GM19240 (cell line): ENCODE measurements at regions not wholly inside any gene's neighbourhood (a gene's known extent, or its start where the extent isn't known, plus 50 kb on each side); places are given as distances from the start of the nearest gene placed in this dataset.

ENCODE experiments used
- DNase-seq: peaks from one replicate; pipeline ENCODE4 v3.0.0; 2011; ENCODE audit warnings: low spot score; ENCODE audit not compliant: insufficient read length

GRCh38 chr12:127678945-127679344 is 588.0 kb upstream of the TMEM132C start:
- DNase-seq, result no peak

DNA sequence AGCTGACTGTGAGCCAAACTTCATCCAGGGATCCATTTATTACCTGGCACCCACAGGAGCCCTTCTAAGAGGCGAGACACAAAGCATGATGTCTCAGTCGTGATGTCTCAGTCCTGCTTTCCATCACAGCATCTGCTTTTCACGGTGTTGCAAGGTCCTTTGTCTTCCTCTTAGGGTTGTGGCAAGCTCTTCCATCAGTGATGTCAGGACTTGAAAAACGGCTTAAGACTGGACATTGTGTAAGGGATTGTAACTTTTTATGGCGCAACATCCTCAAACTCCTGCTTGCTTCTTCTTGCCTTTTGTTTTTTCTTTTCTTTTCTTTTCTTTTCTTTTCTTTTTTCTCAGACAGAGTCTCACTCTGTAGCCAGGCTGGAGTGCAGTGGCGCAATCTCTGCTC is 586.5 kb upstream of the TMEM132C start:
- no peak for DNase-seq

DNA sequence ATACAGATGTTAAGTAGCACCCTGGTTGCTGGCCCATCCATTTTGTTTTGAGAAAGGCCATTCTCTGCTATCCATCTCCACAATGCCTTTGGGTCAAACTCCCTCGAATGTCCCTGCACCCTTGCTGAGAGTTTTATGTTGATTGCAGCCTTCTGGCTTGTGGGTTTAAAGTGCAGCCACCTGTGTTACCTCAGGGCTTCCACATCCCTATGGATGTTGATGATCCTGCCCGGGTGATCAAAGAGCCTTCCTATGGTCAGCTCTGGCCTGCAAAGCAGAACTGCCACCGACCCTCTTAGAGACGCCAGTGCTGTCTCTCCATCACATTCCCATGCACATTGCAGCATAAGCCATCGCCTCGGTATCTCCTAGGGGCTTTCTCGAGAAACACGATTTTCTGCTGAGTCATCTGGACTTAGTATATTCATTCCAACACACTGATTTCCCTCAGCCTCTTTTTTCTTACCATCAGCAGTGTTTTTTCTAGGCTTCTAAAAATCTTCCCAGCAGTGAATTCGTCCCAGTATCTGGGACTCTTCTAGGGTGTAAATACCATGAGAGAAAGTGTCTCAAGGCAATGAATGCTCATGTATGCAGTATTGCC is 585.7 kb upstream of the TMEM132C start:
- DNase-seq, result no peak

DNA sequence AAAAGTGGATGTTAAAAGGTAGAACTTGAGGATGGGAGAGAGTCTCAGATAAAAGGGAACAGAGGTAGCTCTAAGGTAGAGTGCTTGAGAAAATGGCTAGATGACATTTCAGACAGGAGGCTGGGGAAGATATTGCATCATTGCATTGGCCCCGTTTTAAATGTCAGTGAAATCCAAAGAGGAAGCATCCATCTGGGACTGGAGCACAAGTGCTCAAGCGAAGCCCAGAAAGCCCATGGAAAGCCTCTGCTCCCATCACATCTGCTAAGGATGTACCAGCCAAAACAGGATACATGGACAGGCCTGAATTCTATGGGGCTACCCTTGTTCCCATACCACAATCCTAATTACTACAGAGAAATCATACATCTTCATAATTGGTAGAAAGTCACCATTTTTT is 581.5 kb upstream of the TMEM132C start:
- DNase-seq, result no peak

GRCh38 chr12:127685931-127686330 is 581.0 kb upstream of the TMEM132C start:
- DNase-seq, result no peak

DNA sequence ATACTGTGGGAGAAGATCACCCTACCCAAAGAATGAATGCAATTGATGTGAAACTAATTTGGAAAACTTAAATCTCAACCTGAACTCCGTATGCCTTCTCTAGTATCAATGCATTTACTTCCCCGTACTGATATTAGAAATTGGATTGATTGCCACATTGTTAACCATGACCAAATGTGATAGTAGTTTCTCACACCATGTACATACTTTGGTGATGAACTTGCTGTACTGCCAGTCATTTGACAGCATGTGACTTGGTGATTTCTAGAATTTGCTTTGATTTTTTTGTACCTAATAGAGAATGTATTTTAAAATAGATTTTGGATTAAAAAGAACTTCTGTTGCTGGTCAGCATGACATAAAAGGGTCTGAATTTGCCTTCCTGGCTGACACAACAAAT is 579.8 kb upstream of the TMEM132C start:
- DNase-seq, result no peak

DNA sequence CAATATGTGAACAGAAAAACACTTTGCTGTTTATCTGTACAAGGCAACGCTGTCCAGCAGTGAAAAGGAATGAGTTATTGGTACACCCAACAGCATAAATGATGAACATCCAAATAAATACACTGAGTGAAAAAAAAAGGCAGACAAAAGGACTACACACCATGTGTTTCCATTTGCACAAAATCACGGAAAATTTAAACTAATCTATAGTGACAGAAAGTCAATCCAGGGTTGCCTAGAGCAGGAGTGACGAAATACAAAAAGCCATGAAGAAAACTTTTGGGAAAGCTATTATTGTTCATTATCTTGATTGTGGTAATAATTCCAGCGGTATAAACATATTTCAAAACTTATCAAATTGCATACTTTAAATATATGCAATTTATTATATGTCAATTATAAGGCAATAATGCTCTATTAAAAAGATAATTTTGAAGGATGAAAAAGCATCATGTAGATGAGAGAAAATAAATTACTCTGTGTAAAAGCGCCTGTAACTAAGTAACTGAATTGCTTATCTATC is 578.0 kb upstream of the TMEM132C start:
- DNase-seq, result no peak

DNA sequence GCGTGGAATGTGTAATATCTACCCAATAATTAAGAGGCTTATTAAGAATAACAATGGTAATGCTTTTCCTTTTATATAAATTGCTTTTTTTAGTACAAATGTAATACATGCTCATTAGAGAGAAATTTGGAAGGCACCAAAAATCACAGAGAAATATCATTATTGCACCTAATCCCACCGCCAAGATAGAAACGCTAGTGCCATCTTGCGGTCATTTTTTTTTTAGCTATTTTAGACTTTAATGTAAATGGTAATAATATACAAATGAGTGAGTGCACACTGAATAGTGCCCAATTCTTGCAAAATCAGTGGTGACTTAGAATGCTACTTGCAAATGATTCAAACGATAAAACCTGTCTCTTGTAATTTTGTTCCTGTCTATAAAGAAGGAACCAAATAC is 576.8 kb upstream of the TMEM132C start:
- no peak for DNase-seq

GRCh38 chr12:127696963-127697362 is 570.0 kb upstream of the TMEM132C start:
- no peak for DNase-seq

GRCh38 chr12:127703026-127703425 is 563.9 kb upstream of the TMEM132C start:
- DNase-seq, result no peak

- DNase-seq, result no peak
Observed at GRCh38 chr12:127711108-127711507, 555.9 kb upstream of the TMEM132C start.

GRCh38 chr12:127712561-127712960 is 554.4 kb upstream of the TMEM132C start:
- no peak for DNase-seq

DNA sequence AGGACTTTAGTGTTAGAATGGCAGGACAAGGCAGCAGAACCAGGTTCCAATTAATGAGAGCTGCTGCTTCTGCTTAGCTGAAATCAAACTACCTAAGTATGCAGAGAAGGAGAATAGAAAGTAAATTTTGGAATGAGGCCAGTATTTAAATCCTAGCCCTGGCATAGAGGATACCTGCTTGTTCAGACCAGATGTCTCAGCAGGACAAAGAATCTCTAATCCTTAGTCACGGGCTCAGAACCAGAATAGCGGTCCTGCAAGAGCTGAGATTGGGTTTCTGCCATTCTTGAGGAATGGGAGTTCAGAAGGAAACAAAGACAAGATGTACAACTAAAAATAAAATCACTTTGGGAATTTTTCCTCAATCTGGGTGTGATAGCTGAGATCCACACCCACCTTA is 550.8 kb upstream of the TMEM132C start:
- DNase-seq, result no peak

DNA sequence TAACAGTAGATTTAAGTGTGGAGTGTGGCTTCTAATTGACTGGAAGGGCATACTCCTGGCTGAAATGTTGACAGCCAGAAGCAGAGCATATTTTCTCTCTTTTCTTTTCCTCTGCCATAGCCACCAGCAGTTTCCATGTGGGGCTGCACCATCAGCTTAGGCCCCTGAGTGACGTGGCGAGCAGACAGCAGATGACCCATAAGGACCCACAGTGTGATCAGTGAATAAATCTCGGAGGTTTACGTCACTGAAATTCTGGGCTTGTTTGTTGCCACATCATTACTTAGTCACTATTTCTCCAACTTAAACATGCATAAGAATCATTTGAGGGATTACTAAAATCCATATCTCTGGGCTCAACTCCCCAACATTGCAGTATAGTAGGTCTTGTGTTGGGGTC is 549.7 kb upstream of the TMEM132C start:
- DNase-seq, result no peak

- DNase-seq, result no peak
Observed at GRCh38 chr12:127720334-127720733, 546.6 kb upstream of the TMEM132C start.

DNA sequence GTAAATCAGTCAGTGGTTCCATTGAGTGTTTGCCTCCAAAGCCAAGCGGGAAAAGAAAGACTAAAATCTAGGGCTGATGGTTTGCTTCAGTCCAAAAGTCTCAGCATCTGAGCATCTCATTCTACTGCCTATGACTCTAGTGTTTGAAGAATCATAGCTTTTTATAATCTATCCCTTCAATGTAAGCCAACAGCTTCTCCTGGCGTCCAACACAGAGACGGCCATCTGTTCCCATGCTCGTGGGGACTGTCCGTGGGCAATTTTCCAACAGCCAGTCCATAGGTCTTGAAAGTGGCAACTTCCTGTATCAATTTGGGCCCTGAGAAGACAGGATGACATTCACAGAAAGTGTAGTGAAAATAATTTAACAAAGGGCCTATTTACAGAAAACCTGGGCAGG is 544.4 kb upstream of the TMEM132C start:
- no peak for DNase-seq

- no peak for DNase-seq
Observed at GRCh38 chr12:127723251-127723650, 543.7 kb upstream of the TMEM132C start.

DNA sequence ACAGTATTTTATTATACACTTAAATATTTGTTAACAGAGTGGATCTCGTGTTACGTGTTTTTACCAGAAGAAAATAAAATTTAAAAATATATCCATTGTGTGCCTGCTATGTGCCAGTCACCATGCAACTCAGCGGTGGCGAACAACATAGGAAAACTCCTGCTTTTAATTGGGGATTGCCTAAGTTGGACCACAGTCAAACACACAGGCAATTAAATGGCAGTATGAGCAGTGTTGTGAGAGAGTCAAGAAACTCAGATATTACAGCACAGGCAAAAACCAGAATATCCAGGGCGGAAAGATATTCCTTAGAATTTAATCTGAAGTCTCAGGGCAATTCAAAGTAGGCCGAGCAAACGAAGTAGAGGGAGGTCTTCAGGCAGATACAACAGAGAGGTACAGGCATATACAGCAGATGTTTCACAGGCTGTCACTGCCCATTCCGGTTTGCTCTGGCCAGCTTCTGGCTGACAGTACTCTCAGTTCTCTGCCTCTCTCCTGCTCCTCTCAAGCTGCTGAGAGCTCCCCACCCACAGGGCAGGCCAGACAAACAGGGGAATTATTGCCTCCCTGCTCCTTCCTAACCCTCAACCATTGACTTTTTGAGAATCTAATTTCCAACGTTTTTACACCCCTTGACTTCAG is 540.2 kb upstream of the TMEM132C start:
- DNase-seq, result no peak

DNA sequence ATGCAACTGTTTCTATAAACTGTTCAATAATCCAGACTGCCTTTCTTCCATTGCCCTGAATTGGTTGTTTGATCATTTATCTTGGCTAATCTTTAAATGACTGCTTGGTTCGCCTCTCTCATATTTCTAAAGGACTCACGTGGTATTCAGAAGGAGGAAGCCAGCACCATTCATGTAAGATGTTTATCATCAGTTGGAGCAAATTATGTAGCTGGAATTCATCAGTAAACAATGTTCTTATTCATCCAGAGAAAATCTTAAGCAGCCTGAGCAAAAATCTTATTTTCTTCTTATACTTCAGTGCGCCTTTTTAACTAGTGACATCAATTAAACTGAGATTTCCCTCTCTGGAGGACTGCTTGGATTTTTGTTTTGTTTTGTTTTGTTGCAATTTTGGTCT is 538.7 kb upstream of the TMEM132C start:
- DNase-seq, result no peak

DNA sequence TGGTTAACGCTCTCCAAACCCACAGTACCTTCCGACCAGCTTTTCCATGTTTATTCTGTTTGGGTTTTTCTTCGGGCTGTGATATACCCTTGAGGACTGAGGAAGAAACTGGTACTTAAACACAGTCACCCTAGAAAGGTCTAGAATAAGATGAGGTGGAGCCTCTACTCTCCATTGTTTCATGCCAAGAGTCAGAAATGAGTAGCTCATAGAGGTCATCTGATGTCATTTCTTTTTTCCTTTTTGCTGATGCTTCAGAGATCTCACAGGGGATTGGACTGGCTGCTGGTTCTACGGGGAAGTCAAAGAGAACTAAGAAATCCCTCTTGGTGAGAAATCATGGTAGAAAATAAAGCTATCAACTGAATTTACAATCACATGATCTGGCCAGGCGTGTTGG is 538.2 kb upstream of the TMEM132C start:
- DNase-seq, result no peak

- DNase-seq, result no peak
Observed at GRCh38 chr12:127729381-127729780, 537.6 kb upstream of the TMEM132C start.

DNA sequence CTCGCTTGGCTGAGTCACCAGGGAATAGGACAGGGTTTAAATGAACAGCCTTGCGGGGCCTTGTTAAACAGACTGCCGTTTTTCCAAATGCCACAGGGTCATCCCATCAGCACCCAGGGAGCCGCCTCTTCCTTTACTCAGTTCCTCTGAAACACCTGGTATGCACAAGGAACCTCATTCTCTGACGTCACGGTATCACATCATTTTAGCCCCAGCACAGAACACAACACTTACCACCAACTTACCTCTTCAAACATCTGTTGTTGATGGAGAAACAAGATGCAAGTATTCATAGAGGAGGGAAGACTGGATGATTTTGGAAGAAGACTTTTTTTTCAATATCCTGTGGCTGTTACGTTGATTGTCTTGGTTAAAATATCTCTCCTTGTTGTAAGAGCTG is 535.3 kb upstream of the TMEM132C start:
- DNase-seq, result no peak

DNA sequence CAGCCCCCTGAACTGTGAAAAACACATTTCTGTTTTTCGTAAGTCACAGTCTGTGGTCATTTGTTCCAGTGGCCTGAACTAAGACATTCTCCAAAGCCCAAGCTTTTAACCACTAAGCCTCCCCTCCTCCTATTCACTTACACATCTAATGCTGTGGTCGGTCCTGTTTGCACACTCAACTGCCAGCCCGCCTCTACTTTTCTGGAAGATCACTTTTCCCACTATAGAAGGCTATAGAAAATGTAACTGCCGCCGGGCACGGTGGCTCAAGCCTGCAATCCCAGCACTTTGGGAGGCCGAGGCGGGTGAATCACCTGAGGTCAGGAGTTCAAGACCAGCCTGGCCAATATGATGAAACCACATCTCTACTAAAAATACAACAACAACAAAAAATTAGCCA is 524.7 kb upstream of the TMEM132C start:
- no peak for DNase-seq
